Activated B cell treated with CpG ODN at 0.5 μM for 24 hours (primary cell): ENCODE measurements at regions not wholly inside any gene's neighbourhood (a gene's known extent, or its start where the extent isn't known, plus 50 kb on each side); places are given as distances from the start of the nearest gene placed in this dataset.

Experiments
- ATAC-seq: fragments of 200-7000 bp; cut with Tn5 transposase; one replicate; pipeline ENCODE4 v1.10.0; 2021; ENCODE audit warnings: low read depth, mild to moderate bottlenecking, moderate library complexity
- CTCF ChIA-PET: fragments of 350-600 bp; sonication (Branson Sonifier 250); formaldehyde crosslinking; loops from one replicate; lab custom pipeline; 2021; ENCODE audit warnings: antibody characterized with exemption; lab: Charles Lee
- POLR2A ChIA-PET: fragments of 350-600 bp; sonication (Branson Sonifier 250); formaldehyde crosslinking; loops from one replicate; lab custom pipeline; 2021; ENCODE audit warnings: antibody characterized with exemption; lab: Charles Lee
- DNase-seq: peaks from one replicate; pipeline ENCODE4 v3.0.0; 2022
- H3K27ac Mint-ChIP-seq: one replicate; pipeline ENCODE4 v1.8.0; 2020; ENCODE audit warnings: mixed read lengths
- H3K27me3 Mint-ChIP-seq: one replicate; pipeline ENCODE4 v1.8.0; 2021; ENCODE audit warnings: mixed read lengths
- H3K36me3 Mint-ChIP-seq: one replicate; pipeline ENCODE4 v1.8.0; 2021; ENCODE audit warnings: low read depth, mixed read lengths
- H3K4me1 Mint-ChIP-seq: one replicate; pipeline ENCODE4 v1.8.0; 2021; ENCODE audit warnings: mixed read lengths
- H3K4me3 Mint-ChIP-seq: one replicate; pipeline ENCODE4 v1.8.0; 2020; ENCODE audit warnings: mild to moderate bottlenecking, mixed read lengths
- H3K9me3 Mint-ChIP-seq: one replicate; pipeline ENCODE4 v1.8.0; 2020; ENCODE audit warnings: mixed read lengths
- CTCF ChIP-seq: fragments of 200-600 bp; IDR thresholded peaks from one replicate; pipeline ENCODE4 v1.8.0; 2022; ENCODE audit warnings: antibody characterized with exemption, mild to moderate bottlenecking
- intact Hi-C: fragments of 100-400 bp; cut with micrococcal nuclease; formaldehyde crosslinking; loops from one replicate; pipeline ENCODE4 v1.15.1; 2024

DNA sequence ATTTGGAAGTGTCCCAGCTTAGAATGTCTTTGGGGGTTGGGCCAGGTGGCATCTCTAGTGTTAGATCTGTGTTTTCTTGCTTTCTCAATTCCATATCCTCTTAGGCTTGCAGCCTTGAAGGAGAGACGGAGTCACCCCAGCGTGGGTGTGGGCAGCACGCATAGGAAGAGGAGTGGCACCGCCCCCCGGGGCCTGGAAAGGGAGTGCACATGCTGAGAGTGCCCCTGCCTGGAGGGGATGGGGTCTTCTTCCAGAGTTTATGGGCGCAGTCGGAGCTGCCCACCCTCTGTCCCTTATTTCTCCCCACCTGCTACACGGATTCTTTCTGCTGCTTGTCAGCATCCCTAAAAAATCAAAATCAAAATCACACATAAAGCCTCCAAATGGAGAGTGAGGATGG, 309.7 kb downstream of the QKI start:
- no peak for DNase-seq
- CTCF ChIA-PET, result no interaction called here
- no peak for ATAC-seq
- Mint-ChIP-seq H3K4me3 (no peak overlapping the region), H3K9me3 (no peaks in the 10 kb centered on the region), H3K27ac (no peak overlapping the region), H3K4me1 (peaks cover 29% of the 10 kb centered on the region), H3K27me3 (no peaks in the 10 kb centered on the region), H3K36me3 (no peaks in the 10 kb centered on the region)
- intact Hi-C loops, result no loop called here
- no peak for TF ChIP-seq CTCF
- POLR2A ChIA-PET, result no interaction called here

GRCh38 chr6:163723759-163724158, 309.2 kb downstream of the QKI start:
- H3K27ac Mint-ChIP-seq, result no peak overlapping the region
- DNase-seq, result no peak
- no peaks in the 10 kb centered on the region for H3K36me3 Mint-ChIP-seq
- no peaks in the 10 kb centered on the region for H3K27me3 Mint-ChIP-seq
- H3K4me1 Mint-ChIP-seq, result peaks cover 32% of the 10 kb centered on the region
- intact Hi-C loops, result no loop called here
- POLR2A ChIA-PET, result no interaction called here
- CTCF ChIA-PET, result no interaction called here
- H3K9me3 Mint-ChIP-seq, result no peaks in the 10 kb centered on the region
- H3K4me3 Mint-ChIP-seq, result no peak overlapping the region
- ATAC-seq, result no peak
- TF ChIP-seq CTCF, result no peak

DNA sequence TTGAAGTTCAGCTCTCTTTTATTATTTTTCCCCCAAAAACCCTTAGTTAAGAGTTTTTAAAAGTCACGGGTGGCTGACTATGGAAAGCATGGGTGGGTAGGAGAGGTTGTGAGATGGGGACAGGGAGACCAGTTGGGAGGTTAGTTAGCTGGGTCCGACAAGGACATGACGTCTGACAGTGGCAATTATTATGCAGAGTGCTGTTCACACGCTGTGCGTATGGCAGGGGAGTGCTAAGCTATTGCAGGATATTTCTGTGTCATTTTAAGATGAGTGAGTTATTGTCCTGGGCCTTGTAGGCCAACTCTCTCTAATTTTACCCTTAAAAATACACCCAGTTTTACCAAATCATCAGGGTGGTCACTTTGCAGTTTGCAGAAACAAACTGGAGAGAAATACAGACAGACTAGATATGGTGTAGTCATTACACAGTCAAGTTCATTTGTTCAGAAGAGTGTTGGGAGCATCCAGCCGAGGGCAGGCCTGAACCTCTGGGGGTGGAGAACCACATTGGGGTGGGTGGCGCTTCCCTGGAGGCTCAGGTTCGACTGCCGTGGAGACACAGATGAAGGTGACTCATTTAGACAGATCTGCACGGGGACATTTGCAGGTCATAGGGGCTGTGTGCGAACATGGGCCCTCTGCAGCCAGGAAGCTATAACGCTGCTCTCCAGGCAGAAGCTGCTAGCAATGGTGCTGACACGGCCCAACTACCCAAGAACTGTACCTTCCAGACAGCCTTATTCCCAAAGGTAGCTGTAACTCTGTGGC, 307.6 kb downstream of the QKI start:
- ChIA-PET POLR2A (interaction anchor here (0.5 kb wide), 1 partner anchor 34 kb away, joined by 5 read pairs; no protein-coding TSS in a partner anchor), CTCF (no interaction called here)
- intact Hi-C loops, result no loop called here
- H3K27ac Mint-ChIP-seq, result no peak overlapping the region
- TF ChIP-seq CTCF, result no peak
- H3K4me1 Mint-ChIP-seq, result peaks cover 49% of the 10 kb centered on the region
- DNase-seq (no peak), ATAC-seq (no peak)
- no peaks in the 10 kb centered on the region for H3K36me3 Mint-ChIP-seq
- no peak overlapping the region for H3K4me3 Mint-ChIP-seq
- H3K27me3 Mint-ChIP-seq, result no peaks in the 10 kb centered on the region
- H3K9me3 Mint-ChIP-seq, result no peaks in the 10 kb centered on the region

GRCh38 chr6:163721435-163721834, 306.9 kb downstream of the QKI start:
- H3K27ac Mint-ChIP-seq, result no peak overlapping the region
- H3K9me3 Mint-ChIP-seq, result no peaks in the 10 kb centered on the region
- TF ChIP-seq CTCF, result no peak
- intact Hi-C loops, result no loop called here
- DNase-seq (no peak), ATAC-seq (no peak)
- H3K36me3 Mint-ChIP-seq, result no peaks in the 10 kb centered on the region
- peaks cover 56% of the 10 kb centered on the region for H3K4me1 Mint-ChIP-seq
- no peak overlapping the region for H3K4me3 Mint-ChIP-seq
- ChIA-PET CTCF (no interaction called here), POLR2A (no interaction called here)
- no peaks in the 10 kb centered on the region for H3K27me3 Mint-ChIP-seq

- Mint-ChIP-seq H3K36me3 (no peaks in the 10 kb centered on the region), H3K27me3 (no peaks in the 10 kb centered on the region), H3K27ac (no peak overlapping the region), H3K9me3 (no peaks in the 10 kb centered on the region), H3K4me1 (peaks cover 57% of the 10 kb centered on the region), H3K4me3 (no peak overlapping the region)
- TF ChIP-seq CTCF, result no peak
- ChIA-PET POLR2A (no interaction called here), CTCF (no interaction called here)
- intact Hi-C loops, result no loop called here
- DNase-seq (no peak), ATAC-seq (no peak)
Measured at GRCh38 chr6:163720460-163721235, 306.1 kb downstream of the QKI start.
